Activated CD4-positive, CD25-positive, alpha-beta regulatory T cell treated with anti-CD3 and anti-CD28 coated beads, Interleukin-2, amount 50 U/mL, for 24 hours (primary cell): ENCODE measurements at regions not wholly inside any gene's neighbourhood (a gene's known extent, or its start where the extent isn't known, plus 50 kb on each side); places are given as distances from the start of the nearest gene placed in this dataset.
"Not testable (repeated sequence)": the region's sequence is repeated elsewhere in the genome, so short reads cannot be mapped to it uniquely, and the experiment has no call there.

Source experiments
- ATAC-seq, 2 donors: fragments of 150-1000 bp; cut with Tn5 transposase; one replicate each; pipeline ENCODE4 v1.10.0; 2021; ENCODE audit warnings: mild to moderate bottlenecking in 1 of 2, moderate library complexity in 1 of 2

GRCh38 chr7:45410893-45411292, 163.3 kb upstream of the ADCY1 start:
- no peak for ATAC-seq

- no peak for ATAC-seq
These were observed 160.7 kb upstream of the ADCY1 start for GRCh38 chr7:45413419-45413818.

DNA sequence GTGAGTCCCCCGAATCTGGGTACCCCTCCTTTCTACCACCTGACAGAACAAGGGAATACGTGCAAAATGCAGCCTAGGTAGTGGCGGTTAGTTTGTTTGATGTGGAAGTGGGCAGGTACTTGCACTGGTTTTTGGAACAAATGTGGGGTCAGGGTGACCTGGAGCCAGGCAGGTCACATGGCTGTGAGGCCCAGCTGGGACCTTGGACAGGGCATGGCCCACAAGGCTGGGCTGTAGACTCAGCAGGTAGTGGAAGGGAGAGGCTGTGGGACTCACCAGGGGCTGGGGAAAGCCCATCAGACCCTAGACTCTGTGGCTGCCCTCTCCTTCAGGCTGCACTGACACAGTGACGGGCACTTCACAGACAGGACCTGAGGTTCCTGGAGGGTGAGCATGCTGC, 159.9 kb upstream of the ADCY1 start:
- ATAC-seq = no peak

DNA sequence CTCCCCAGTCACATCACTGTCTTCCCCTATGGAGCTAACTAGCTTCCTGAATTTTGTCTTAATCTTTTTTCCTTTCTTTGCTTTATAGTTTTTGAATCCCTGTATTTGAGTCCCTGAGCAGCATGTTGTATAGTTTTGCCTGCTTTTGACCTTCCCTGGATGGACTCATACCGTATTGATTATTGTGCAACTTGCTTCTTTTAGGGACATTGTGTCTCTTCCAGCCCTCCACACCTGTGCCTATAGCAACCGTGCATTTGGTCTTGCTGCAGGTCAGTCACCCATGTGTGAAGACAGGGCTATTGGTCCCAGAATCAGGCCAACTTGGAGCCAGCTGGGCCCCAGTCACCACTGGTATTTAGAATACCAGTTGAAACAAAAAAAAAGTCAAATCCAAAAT, 158.9 kb upstream of the ADCY1 start:
- ATAC-seq = no peak

DNA sequence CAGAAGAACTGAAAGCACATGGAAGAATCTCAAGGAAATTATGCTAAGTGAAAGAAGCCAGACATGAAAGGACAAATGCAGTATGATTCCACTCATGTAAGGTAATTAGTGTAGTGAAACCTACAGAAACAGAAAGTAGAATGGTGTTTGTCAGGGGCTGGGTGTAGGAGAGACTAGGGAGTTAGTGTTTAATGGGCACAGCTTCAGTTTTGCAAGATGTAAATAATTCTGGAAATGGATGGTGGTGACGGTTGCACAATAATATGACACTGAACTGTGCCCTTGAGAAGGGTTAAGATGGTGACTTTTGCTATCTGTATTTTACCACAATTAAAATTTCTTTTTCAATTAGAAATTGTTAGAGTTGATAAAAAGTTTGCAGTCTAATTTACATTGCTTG, 157.3 kb upstream of the ADCY1 start:
- ATAC-seq = no peak

- no peak for ATAC-seq
These were observed 156.9 kb upstream of the ADCY1 start for GRCh38 chr7:45417268-45417667.

GRCh38 chr7:45417735-45418134, 156.4 kb upstream of the ADCY1 start:
- ATAC-seq = no peak

DNA sequence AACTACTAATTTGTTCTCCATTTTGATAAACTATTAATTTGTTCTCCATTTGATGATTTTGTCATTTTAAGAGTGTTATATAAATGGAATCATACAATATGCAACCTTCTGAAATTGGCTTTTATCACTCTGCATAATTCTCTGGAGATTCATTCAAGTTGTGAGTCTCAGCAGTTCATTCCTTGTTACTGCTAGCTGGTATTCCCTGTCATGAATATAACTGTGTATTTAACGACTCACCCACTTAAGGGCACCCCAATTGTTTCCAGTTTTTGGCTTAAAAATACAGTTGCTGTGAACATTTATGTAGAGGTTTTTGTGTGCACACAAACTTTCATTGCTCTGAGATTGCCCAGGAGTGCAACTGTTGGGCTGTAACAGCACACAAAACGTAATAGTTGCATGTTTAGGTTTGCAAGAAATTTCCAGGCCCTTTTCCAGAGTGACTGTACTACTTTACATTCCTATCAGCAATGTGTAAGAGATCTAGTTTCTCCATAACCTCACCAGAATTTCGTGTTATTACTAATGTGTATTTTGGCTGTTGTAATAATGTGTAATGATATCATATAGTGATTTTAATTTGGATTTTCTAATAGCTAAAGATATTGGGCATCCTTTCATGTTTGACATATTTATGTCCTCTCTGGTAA, 153.2 kb upstream of the ADCY1 start:
- ATAC-seq = no peak

DNA sequence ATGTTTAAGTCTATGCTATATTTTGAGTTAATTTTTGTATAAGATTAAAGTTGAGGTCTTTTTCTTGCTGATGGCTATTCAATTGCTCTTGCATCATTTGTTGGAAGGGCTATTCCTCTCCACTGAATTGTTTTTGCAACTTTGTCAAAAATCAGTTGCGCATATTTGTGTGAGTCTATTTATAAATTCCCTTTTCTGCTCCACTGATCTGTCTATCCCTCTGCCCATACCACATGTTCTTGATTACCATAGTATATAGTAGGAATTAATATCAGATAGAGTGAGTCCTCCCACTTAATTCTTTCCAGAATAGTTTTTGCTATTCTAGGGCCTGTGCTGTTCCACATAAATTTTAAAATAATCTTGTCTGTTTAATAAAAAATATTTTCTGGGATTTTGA, 152.4 kb upstream of the ADCY1 start:
- no peak for ATAC-seq

DNA sequence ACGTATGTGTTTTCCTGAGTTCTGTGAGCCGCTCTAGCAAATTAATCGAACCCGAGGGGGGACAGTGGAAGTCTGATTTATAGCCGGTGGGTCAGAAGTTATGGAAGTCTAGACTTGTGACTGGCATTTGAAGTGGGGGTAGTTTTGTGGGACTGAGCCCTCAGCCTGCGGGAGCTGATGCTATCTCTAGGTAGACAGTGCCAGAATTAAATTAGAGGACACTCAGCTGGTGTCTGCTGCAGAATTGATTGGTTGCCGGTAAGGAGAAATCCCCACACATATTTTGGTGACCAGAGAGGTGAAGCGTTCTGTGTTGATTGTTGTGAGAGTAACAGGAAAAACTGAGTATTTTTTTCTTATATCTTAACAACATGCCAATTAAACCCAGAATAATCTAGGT, 143.8 kb upstream of the ADCY1 start:
- no peak for ATAC-seq

GRCh38 chr7:45434167-45434784, 139.9 kb upstream of the ADCY1 start:
- ATAC-seq = no peak

- ATAC-seq = no peak
These were observed 139.0 kb upstream of the ADCY1 start for GRCh38 chr7:45435131-45435530.

GRCh38 chr7:45435846-45436245, 138.3 kb upstream of the ADCY1 start:
- ATAC-seq = no peak

- ATAC-seq = not testable (repeated sequence)
These were observed 133.4 kb upstream of the ADCY1 start for GRCh38 chr7:45440776-45441175.

DNA sequence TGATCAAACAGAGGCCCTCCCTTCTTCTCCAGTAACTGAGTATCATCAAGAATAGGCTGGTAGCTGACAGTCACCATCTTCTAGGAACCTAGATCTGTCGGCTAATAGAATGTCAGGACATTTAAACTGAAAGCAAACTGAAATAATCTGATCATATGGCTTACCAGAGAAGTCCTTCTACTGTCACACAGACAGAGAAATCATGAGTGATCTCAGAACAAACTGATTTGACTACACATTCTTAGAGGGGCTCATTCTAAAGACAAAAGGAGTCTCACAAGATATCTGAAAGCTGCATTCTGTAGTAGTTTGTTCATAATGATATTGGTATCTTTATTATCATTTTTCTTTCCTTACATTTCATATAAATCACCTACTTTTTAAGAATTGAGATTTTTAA, 130.9 kb upstream of the ADCY1 start:
- ATAC-seq = no peak

DNA sequence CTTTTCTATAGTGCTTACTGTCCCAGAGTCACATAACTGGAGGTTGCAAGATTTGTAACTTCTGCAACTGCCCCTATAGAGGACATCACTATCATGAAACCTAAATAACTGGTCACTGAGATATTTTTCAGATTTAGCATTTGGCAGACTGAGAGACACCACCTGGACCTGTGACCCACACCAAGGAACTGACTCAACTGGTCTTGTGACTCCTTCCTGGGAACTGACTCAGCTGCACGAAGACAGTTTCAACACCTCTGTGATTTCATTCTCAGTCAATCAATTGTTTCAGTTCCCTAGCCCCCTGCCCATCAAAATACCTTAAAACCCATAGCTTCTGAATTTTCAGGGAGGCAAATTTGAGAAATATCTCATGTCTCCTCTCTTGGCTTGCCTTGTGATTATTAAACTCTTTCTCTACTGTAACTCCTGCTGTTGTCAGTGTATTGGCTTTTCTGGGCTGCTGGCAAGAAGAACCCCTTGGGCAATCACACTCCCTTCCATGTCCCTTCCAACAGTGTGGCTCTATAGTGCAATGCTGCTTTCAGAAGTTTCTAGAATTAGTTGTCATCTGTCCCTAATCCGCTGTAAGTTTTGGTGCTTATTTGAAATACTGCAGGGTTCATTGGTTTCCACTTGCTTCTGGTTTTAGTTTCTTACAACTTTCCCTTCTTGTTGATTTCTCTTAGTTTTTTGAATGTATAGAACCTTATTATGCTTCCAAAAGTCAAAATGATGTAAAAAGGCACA, 127.8 kb upstream of the ADCY1 start:
- no peak for ATAC-seq

- no peak for ATAC-seq
These were observed 126.9 kb upstream of the ADCY1 start for GRCh38 chr7:45447296-45447695.

- no peak for ATAC-seq
These were observed 123.5 kb upstream of the ADCY1 start for GRCh38 chr7:45450571-45451204.

DNA sequence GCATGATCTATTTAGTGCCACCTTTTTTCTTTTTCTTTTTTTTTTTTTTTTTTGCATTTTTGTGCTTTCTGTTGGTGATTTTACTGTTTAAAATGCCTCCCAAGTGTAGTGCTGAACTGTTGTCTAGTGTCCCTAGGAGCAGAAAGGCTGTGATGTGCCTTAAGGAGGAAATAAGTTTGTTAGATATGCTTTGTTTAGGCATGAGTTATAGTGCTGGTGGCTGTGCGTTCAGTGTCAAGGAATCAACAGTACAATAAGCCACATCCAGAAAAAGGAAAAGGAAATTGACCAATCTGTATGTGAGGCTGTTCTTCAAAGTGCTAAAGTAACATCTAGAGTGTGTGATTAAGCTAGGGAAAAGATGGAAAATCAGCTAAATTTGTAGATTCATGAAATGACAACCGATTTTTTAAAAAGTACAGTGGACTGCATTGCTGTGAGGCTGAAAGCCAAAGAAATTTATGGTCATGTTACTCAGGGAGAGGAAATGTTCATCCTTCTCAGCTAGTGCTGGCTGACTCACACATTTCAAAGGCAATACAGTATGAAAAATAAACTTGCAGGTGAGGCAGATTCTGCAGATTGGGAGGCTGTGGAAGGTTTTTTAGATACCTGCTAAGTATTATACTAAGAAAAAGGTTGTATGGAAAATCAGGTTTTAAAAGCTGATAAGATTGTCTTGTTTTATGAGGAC, 122.7 kb upstream of the ADCY1 start:
- no peak for ATAC-seq

GRCh38 chr7:45454771-45455170, 119.4 kb upstream of the ADCY1 start:
- ATAC-seq = no peak

- no peak for ATAC-seq
These were observed 118.5 kb upstream of the ADCY1 start for GRCh38 chr7:45455662-45456061.

GRCh38 chr7:45456105-45456504, 118.1 kb upstream of the ADCY1 start:
- ATAC-seq = no peak
